Epithelial cell of proximal tubule (primary cell): ENCODE measurements at regions not wholly inside any gene's neighbourhood (a gene's known extent, or its start where the extent isn't known, plus 50 kb on each side); places are given as distances from the start of the nearest gene placed in this dataset.
"Not testable (repeated sequence)": the region's sequence is repeated elsewhere in the genome, so short reads cannot be mapped to it uniquely, and the experiment has no call there.

Experiments
- DNase-seq: peaks from one replicate; pipeline ENCODE4 v3.0.0-alpha.2; 2011; ENCODE audit warnings: low read depth
- H3K4me3 ChIP-seq: 2 replicates; pipeline ENCODE4 v1.5.1; 2011; ENCODE audit warnings: low read depth, mild to moderate bottlenecking, low read length
- TF ChIP-seq, protein P1 (sequence below): conservative IDR thresholded peaks from 2 replicates; pipeline ENCODE4 v1.5.1; 2012; ENCODE audit warnings: low read depth, mild to moderate bottlenecking, low read length

DNA sequence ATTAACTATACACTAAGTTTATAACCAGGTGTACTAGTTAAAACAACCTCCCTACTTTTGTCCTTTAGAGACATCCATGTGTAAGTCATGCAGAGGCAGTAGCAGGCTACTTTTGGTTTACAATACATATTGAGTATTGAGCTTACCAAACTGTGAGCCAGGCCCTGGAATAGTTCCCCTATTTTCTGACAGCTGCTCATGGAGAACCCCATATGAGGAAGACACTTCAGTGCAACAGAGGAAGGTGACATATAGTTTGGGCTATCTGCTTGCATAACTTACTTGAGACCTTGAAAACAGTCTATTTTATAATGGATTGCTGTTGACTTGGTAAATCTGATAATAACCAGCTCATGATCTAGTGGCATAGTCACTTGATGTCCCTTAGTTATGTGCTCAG, 190.5 kb downstream of the SH3BGRL start:
- H3K4me3 ChIP-seq: no peak overlapping the region
- no peak for DNase-seq
- TF ChIP-seq, protein P1, sequence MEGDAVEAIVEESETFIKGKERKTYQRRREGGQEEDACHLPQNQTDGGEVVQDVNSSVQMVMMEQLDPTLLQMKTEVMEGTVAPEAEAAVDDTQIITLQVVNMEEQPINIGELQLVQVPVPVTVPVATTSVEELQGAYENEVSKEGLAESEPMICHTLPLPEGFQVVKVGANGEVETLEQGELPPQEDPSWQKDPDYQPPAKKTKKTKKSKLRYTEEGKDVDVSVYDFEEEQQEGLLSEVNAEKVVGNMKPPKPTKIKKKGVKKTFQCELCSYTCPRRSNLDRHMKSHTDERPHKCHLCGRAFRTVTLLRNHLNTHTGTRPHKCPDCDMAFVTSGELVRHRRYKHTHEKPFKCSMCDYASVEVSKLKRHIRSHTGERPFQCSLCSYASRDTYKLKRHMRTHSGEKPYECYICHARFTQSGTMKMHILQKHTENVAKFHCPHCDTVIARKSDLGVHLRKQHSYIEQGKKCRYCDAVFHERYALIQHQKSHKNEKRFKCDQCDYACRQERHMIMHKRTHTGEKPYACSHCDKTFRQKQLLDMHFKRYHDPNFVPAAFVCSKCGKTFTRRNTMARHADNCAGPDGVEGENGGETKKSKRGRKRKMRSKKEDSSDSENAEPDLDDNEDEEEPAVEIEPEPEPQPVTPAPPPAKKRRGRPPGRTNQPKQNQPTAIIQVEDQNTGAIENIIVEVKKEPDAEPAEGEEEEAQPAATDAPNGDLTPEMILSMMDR: no peak

DNA sequence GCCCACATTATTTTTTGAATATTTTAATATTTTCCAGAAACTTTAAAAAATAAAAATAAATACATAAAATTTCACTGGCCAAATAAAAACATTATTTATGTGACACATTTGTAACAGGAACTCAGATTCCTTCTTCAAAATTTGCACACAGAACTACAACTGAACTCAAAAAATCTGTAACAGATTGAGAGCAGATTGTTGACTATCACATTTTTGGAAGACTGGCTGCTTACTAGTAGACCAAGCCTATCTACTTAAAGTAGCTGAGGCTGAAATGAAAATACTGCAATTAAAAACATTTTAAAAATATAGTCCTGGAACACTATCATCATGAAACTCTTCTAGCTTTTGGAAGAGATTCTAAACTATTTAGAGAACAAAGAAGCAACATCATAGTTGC, 203.9 kb downstream of the SH3BGRL start:
- H3K4me3 ChIP-seq: no peak overlapping the region
- TF ChIP-seq, protein P1: no peak
- no peak for DNase-seq

DNA sequence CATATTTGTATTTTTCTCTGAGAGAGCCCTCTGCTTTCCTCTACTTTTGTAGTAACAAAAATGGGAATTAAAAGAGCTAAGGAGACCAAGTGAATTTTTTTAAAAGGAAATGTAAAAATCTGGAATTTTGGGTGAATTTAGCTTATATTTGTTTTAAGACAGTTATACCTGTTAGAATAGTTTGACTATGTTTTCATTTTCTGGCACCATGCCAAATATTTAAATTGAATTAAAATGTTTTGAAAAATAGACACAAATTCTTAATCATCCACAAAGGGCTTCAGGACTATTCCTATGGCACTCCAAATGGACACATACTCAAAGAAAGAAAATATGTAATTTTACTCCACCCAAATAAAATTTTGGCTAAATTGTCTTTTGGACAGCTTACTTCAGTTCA, 209.6 kb downstream of the SH3BGRL start:
- H3K4me3 ChIP-seq: no peak overlapping the region
- TF ChIP-seq, protein P1: no peak
- no peak for DNase-seq

DNA sequence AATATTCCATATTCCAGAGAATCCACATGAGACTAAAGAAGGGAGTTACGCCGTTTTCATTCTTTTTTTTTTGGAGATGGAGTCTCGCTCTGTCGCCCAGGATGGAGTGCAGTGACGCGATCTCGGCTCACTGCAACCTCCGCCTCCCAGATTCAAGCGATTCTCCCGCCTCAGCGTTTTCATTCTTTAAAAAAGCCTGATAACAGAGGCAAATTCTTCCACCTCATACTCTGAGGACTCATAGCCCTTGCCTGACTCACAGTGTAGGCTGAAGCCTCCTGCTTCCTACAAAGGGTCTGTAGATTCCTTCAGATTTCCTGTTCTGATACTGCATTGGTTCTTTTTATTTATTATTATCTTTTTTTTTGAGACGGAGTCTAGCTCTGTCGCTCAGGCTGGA, 210.5 kb downstream of the SH3BGRL start:
- no peak for DNase-seq
- no peak overlapping the region for H3K4me3 ChIP-seq
- TF ChIP-seq, protein P1: no peak

DNA sequence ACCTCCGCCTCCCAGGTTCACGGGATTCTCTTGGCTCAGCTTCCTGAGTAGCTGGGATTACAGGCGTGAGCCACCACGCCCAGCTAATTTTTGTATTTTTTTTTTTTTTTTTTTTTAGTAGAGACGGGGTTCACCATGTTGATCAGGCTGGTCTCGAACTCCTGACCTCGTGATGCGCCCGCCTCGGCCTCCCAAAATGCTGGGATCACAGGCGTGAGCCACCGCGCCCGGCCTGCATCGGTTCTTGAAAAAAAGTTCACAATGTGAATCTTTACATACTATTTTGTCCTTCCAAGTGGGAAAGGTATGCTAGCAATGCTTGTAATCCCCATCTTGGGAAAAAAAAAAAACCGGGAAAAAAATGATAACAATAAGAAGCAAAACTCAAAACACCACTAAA, 211.0 kb downstream of the SH3BGRL start:
- not testable (repeated sequence) for H3K4me3 ChIP-seq, DNase-seq

DNA sequence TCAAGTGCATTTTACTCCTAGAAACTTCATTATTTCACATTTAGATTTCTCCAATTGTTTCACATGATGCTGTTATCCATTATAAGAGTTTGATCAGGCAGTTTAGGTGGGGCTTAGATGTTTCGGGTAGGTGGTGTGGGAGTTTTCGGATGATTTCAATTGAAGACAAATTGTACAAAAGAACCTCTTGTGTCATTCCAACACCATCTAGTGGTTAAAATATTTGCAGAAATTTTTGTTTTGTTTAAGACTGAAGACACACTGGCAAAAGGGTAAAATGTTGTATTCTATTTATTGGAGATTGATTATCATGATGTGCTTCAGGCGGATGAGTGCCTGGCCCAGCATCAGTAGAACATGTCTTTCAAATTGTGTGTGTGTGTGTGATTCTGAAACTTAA, 212.7 kb downstream of the SH3BGRL start:
- TF ChIP-seq, protein P1: no peak
- no peak overlapping the region for H3K4me3 ChIP-seq
- DNase-seq: no peak
